ENCODE measurements at regions not wholly inside any gene's neighbourhood (a gene's known extent, or its start where the extent isn't known, plus 50 kb on each side); places are given as distances from the start of the nearest gene placed in this dataset.

- no peak overlapping the region for H3K4me3 Mint-ChIP-seq
- H3K4me1 Mint-ChIP-seq (ENCODE audit: low read depth) = no peaks in the 10 kb centered on the region
Measured at GRCh38 chr4:27293831-27294230, 433.2 kb downstream of the STIM2 start.

GRCh38 chr4:27304751-27305150 lies 444.1 kb downstream of the STIM2 start:
- no peaks in the 10 kb centered on the region for H3K4me1 Mint-ChIP-seq (ENCODE audit: low read depth)
- peaks cover 13% of the 10 kb centered on the region for H3K9me3 Mint-ChIP-seq (ENCODE audit: low read depth)
- H3K27ac Mint-ChIP-seq = no peak overlapping the region
- peaks cover 3% of the 10 kb centered on the region for H3K36me3 Mint-ChIP-seq
- H3K4me3 Mint-ChIP-seq = no peak overlapping the region
- H3K27me3 Mint-ChIP-seq = peaks cover 1% of the 10 kb centered on the region

More at GRCh38 chr4:27293831-27294230, 433.2 kb downstream of the STIM2 start:
- Mint-ChIP-seq H3K27ac (no peak overlapping the region), H3K27me3 (no peaks in the 10 kb centered on the region), H3K9me3 (ENCODE audit: low read depth) (no peaks in the 10 kb centered on the region), H3K36me3 (no peaks in the 10 kb centered on the region)

- Mint-ChIP-seq H3K36me3 (peaks cover 3% of the 10 kb centered on the region), H3K9me3 (ENCODE audit: low read depth) (peaks cover 13% of the 10 kb centered on the region), H3K27me3 (peaks cover 1% of the 10 kb centered on the region), H3K4me3 (no peak overlapping the region), H3K4me1 (ENCODE audit: low read depth) (no peaks in the 10 kb centered on the region), H3K27ac (no peak overlapping the region)
Measured at GRCh38 chr4:27305246-27305645, 444.6 kb downstream of the STIM2 start.

DNA sequence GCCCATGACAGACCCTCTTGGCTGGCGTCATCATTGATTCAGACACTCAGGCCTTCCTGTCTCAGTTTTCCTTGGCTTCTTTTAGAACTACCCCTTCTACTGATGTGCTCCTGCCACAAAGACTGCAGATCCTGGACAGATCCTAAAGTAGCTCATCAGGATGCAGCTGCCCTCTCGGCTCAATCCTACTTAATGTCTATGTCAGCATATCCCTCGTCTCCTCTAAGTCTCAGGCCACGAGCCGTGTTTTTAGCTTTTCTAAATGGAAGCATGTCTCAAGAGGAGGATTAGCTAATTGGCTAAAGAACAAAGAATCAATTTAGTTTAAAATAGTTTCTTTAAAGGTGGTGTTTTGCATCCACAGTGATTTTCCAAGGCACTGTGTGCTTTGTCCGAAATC lies 447.7 kb downstream of the STIM2 start:
- no peaks in the 10 kb centered on the region for H3K4me1 Mint-ChIP-seq (ENCODE audit: low read depth)

DNA sequence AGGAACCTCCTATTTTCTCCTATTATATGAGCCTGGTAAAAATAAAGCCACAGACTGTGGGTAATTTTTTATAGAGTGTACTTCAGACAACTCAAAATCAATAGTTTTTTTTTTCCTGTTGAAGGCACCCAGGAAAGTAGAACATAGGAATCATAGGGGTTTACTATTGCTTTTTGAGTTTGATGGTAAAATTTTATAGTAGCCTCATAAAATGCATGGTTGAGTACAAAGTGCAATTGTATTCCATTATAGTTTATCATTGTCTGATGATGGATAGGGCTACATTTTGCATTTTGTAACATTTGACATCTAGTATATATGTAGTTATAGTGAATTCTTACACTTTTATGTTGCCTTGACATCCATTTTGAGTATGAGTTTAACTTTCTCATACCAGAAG lies 455.0 kb downstream of the STIM2 start:
- Mint-ChIP-seq H3K4me3 (no peak overlapping the region), H3K36me3 (no peaks in the 10 kb centered on the region), H3K4me1 (ENCODE audit: low read depth) (no peaks in the 10 kb centered on the region), H3K27me3 (peaks cover 8% of the 10 kb centered on the region), H3K9me3 (ENCODE audit: low read depth) (peaks cover 3% of the 10 kb centered on the region), H3K27ac (no peak overlapping the region)

More for the DNA sequence above, 447.7 kb downstream of the STIM2 start:
- Mint-ChIP-seq H3K27me3 (peaks cover 1% of the 10 kb centered on the region), H3K9me3 (ENCODE audit: low read depth) (peaks cover 3% of the 10 kb centered on the region), H3K27ac (no peak overlapping the region), H3K36me3 (no peaks in the 10 kb centered on the region), H3K4me3 (no peak overlapping the region)

- H3K4me3 Mint-ChIP-seq = no peak overlapping the region
- no peak overlapping the region for H3K27ac Mint-ChIP-seq
- H3K4me1 Mint-ChIP-seq (ENCODE audit: low read depth) = no peaks in the 10 kb centered on the region
- peaks cover 3% of the 10 kb centered on the region for H3K9me3 Mint-ChIP-seq (ENCODE audit: low read depth)
- H3K27me3 Mint-ChIP-seq = peaks cover 8% of the 10 kb centered on the region
- no peaks in the 10 kb centered on the region for H3K36me3 Mint-ChIP-seq
Measured at GRCh38 chr4:27316176-27316575, 455.5 kb downstream of the STIM2 start.

DNA sequence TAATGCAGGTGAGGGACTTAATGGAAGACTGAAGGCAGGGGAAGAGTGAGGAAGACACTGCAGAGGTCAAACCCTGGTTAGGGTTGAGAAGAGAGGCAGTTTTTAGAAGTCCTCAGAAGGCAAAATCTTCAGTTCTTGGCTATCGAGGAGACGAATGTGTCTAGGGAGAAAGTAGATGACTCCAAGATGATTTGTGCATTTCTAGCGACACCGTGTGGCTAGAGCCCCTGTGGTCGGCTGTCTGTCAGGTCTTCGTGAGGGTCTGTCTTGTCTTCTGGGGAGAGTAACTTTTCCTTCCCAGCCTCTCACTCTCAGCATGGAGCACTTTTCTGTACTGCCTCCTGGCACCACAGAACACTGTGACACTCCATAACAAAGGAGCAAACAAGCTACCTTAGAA lies 458.1 kb downstream of the STIM2 start:
- Mint-ChIP-seq H3K9me3 (ENCODE audit: low read depth) (no peaks in the 10 kb centered on the region), H3K4me1 (ENCODE audit: low read depth) (no peaks in the 10 kb centered on the region), H3K36me3 (no peaks in the 10 kb centered on the region), H3K4me3 (no peak overlapping the region), H3K27me3 (peaks cover 10% of the 10 kb centered on the region), H3K27ac (no peak overlapping the region)

- H3K4me1 Mint-ChIP-seq (ENCODE audit: low read depth) = no peaks in the 10 kb centered on the region
Measured at GRCh38 chr4:27326991-27327390, 466.4 kb downstream of the STIM2 start.

GRCh38 chr4:27327421-27328181 lies 467.0 kb downstream of the STIM2 start:
- no peaks in the 10 kb centered on the region for H3K27me3 Mint-ChIP-seq
- no peaks in the 10 kb centered on the region for H3K36me3 Mint-ChIP-seq
- H3K4me1 Mint-ChIP-seq (ENCODE audit: low read depth) = no peaks in the 10 kb centered on the region
- H3K27ac Mint-ChIP-seq = no peak overlapping the region
- H3K9me3 Mint-ChIP-seq (ENCODE audit: low read depth) = no peaks in the 10 kb centered on the region
- H3K4me3 Mint-ChIP-seq = no peak overlapping the region

More at GRCh38 chr4:27326991-27327390, 466.4 kb downstream of the STIM2 start:
- no peak overlapping the region for H3K4me3 Mint-ChIP-seq
- no peak overlapping the region for H3K27ac Mint-ChIP-seq
- H3K9me3 Mint-ChIP-seq (ENCODE audit: low read depth) = no peaks in the 10 kb centered on the region
- H3K36me3 Mint-ChIP-seq = no peaks in the 10 kb centered on the region
- H3K27me3 Mint-ChIP-seq = no peaks in the 10 kb centered on the region

DNA sequence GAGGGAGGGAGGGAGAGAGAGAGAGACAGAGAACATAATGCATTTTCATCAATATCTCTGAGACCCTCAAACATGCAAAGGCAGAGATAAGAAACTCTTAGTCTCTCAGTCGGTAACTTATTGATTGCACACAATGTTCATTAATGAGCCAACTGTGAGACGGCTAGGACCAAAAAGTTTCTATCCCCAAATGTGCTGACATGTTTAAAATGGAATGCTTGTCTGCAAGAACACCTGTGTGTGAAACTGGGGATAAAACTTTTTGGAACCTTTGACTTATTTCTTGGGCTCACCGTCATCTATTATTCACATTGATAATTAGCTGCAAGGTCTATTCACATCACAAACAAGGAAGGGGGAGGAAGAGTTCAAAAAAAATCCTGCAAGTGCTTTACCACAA lies 477.9 kb downstream of the STIM2 start:
- Mint-ChIP-seq H3K27me3 (peaks cover 1% of the 10 kb centered on the region), H3K9me3 (ENCODE audit: low read depth) (no peaks in the 10 kb centered on the region), H3K4me1 (ENCODE audit: low read depth) (no peaks in the 10 kb centered on the region), H3K36me3 (no peaks in the 10 kb centered on the region), H3K27ac (no peak overlapping the region), H3K4me3 (no peak overlapping the region)

DNA sequence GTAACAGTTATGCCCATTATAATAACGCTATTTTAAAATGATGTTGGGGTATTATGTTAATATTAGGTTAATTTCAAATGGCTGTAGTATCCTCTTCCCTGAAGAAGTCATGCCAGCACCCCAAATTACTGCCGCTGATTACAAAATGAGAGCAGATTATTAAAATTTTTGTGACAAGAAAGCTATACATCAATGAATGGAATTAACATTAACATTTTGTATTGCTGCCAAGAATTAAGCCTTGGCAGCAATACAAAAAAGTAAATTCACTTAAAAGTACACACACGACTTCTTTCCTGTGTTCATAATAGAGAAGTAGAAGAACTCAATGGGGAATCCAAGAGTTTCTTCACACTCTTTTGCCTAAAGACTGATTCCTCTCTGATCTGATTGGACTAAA lies 482.8 kb downstream of the STIM2 start:
- Mint-ChIP-seq H3K36me3 (no peaks in the 10 kb centered on the region), H3K27ac (no peak overlapping the region), H3K27me3 (peaks cover 1% of the 10 kb centered on the region), H3K4me3 (no peak overlapping the region), H3K9me3 (ENCODE audit: low read depth) (no peaks in the 10 kb centered on the region), H3K4me1 (ENCODE audit: low read depth) (no peaks in the 10 kb centered on the region)

- Mint-ChIP-seq H3K4me1 (ENCODE audit: low read depth) (no peaks in the 10 kb centered on the region), H3K27ac (no peak overlapping the region), H3K4me3 (no peak overlapping the region), H3K9me3 (ENCODE audit: low read depth) (peaks cover 13% of the 10 kb centered on the region), H3K36me3 (no peaks in the 10 kb centered on the region), H3K27me3 (no peaks in the 10 kb centered on the region)
Measured at GRCh38 chr4:27350161-27350560, 489.5 kb downstream of the STIM2 start.

GRCh38 chr4:27357283-27357682 lies 496.6 kb downstream of the STIM2 start:
- Mint-ChIP-seq H3K27ac (no peak overlapping the region), H3K4me1 (ENCODE audit: low read depth) (no peaks in the 10 kb centered on the region), H3K4me3 (no peak overlapping the region), H3K36me3 (no peaks in the 10 kb centered on the region), H3K9me3 (ENCODE audit: low read depth) (peaks cover 12% of the 10 kb centered on the region), H3K27me3 (no peaks in the 10 kb centered on the region)

DNA sequence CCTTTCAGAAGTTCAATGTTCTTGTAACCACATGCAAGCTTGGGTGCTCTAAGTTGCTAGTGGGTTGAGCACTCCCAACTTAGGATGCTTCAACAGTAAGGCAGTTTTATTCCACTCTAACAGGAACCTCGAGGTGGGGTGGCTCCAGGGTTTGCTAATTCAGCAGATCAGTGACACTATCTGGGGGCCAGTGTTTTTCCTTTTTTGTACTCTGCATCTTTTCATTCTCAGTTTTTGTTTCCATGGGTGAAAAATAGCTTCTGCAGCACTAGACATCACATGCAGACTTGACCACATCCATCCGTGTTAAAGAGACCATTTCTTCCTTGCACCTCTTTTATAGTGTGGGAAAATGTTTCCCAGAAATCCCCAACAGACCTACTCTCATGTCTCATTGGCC lies 497.6 kb downstream of the STIM2 start:
- Mint-ChIP-seq H3K36me3 (no peaks in the 10 kb centered on the region), H3K4me3 (no peak overlapping the region), H3K4me1 (ENCODE audit: low read depth) (no peaks in the 10 kb centered on the region), H3K9me3 (ENCODE audit: low read depth) (peaks cover 8% of the 10 kb centered on the region), H3K27ac (no peak overlapping the region), H3K27me3 (no peaks in the 10 kb centered on the region)

DNA sequence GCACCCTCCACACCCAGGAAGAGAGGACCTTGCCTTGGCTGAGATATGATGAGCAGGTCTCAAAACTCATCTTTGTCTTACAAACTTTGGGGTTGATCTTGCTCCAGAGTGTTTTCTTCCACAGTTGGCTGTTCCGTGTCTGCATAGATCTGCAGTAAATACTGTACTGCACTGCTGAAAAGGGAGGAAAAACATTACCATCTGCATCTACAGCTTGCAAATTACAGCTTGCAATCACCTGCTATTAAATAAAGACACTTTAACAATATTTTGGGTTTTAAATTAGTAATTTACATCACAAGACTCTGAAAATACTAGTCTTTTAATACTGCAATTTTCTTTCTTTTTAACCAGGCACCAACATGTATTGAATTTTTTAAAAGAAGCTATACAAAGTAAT lies 499.5 kb downstream of the STIM2 start:
- H3K36me3 Mint-ChIP-seq = no peaks in the 10 kb centered on the region
- H3K27me3 Mint-ChIP-seq = no peaks in the 10 kb centered on the region
- H3K9me3 Mint-ChIP-seq (ENCODE audit: low read depth) = no peaks in the 10 kb centered on the region
- no peak overlapping the region for H3K27ac Mint-ChIP-seq
- H3K4me1 Mint-ChIP-seq (ENCODE audit: low read depth) = no peaks in the 10 kb centered on the region
- H3K4me3 Mint-ChIP-seq = no peak overlapping the region

- Mint-ChIP-seq H3K4me1 (ENCODE audit: low read depth) (no peaks in the 10 kb centered on the region), H3K27ac (no peak overlapping the region), H3K9me3 (ENCODE audit: low read depth) (no peaks in the 10 kb centered on the region), H3K4me3 (no peak overlapping the region), H3K36me3 (no peaks in the 10 kb centered on the region), H3K27me3 (no peaks in the 10 kb centered on the region)
Measured at GRCh38 chr4:27360790-27361267, 500.2 kb downstream of the STIM2 start.
